ENCODE measurements at regions not wholly inside any gene's neighbourhood (a gene's known extent, or its start where the extent isn't known, plus 50 kb on each side); places are given as distances from the start of the nearest gene placed in this dataset.

- no peaks in the 10 kb centered on the region for H3K9me3 ChIP-seq
- ChIA-PET CTCF (no interaction called here), POLR2A (no interaction called here)
- no peak overlapping the region for H3K4me3 ChIP-seq
- H3K4me1 ChIP-seq, result no peaks in the 10 kb centered on the region
- FAIRE-seq (no peak), ATAC-seq (no peak), DNase-seq (ENCODE audit: low read depth in 1 of 2, low spot score in 1 of 2) (no peak)
- no peak overlapping the region for H3K4me2 ChIP-seq
- TF ChIP-seq ESRRA (IDR thresholded peaks at IDR 0.05; ENCODE audit: borderline replicate concordance, low read length) (no peak), JUNB (IDR thresholded peaks at IDR 0.05) (no peak), EP300 (IDR thresholded peaks at IDR 0.05) (no peak), REST (IDR thresholded peaks at IDR 0.05) (no peak), RFX5 (IDR thresholded peaks at IDR 0.05) (no peak), HOXB13 (CRISPR knock-in tag; IDR thresholded peaks at IDR 0.05; ENCODE audit: low read depth) (no peak), SREBF2 (IDR thresholded peaks at IDR 0.05) (no peak), E2F6 (IDR thresholded peaks at IDR 0.05; ENCODE audit: borderline replicate concordance, low read depth) (no peak), PBX3 (IDR thresholded peaks at IDR 0.05) (no peak), TFCP2L1 (CRISPR knock-in tag; IDR thresholded peaks at IDR 0.05) (no peak), BCL3 (IDR thresholded peaks at IDR 0.05) (no peak), MAFK (IDR thresholded peaks at IDR 0.05; ENCODE audit: partially characterized antibody) (no peak), CBX2 (IDR thresholded peaks at IDR 0.05; ENCODE audit: borderline replicate concordance, low read depth) (no peak), HOXB5 (CRISPR knock-in tag; IDR thresholded peaks at IDR 0.05) (no peak), RAD21 (conservative IDR thresholded peaks at IDR 0.05 in 1 of 2, IDR thresholded peaks at IDR 0.05 in 1 of 2) (no peak)
- no peak overlapping the region for H3K27ac ChIP-seq
- WGBS (ENCODE audit: missing lambda C conversion rate), result 2% methylated on average over 3 of the region's 3 CpGs
Observed at GRCh38 chr3:492586-493316, 296.2 kb downstream of the CHL1 start.

GRCh38 chr3:494190-494589 is 297.6 kb downstream of the CHL1 start:
- H3K4me1 ChIP-seq, result no peaks in the 10 kb centered on the region
- 33% methylated on average over 4 of the region's 4 CpGs for WGBS (ENCODE audit: missing lambda C conversion rate)
- DNase-seq (ENCODE audit: low read depth in 1 of 2, low spot score in 1 of 2) (no peak), ATAC-seq (no peak), FAIRE-seq (no peak)
- no peaks in the 10 kb centered on the region for H3K9me3 ChIP-seq
- ChIA-PET CTCF (no interaction called here), POLR2A (no interaction called here)
- no peak for TF ChIP-seq REST (IDR thresholded peaks at IDR 0.05)
- no peak for TF ChIP-seq BCL3 (IDR thresholded peaks at IDR 0.05)
- no peak for TF ChIP-seq ZSCAN20 (CRISPR knock-in tag; IDR thresholded peaks at IDR 0.05)
- no peak for TF ChIP-seq HOXB5 (CRISPR knock-in tag; IDR thresholded peaks at IDR 0.05)
- no peak for TF ChIP-seq GATA3 (IDR thresholded peaks at IDR 0.05; ENCODE audit: borderline replicate concordance)
- no peak for TF ChIP-seq ZFP36 (IDR thresholded peaks at IDR 0.05; ENCODE audit: borderline replicate concordance, partially characterized antibody)
- TF ChIP-seq RAD21 (conservative IDR thresholded peaks at IDR 0.05 in 1 of 2, IDR thresholded peaks at IDR 0.05 in 1 of 2), result no peak
- TF ChIP-seq HES2 (IDR thresholded peaks at IDR 0.05), result no peak
- TF ChIP-seq USF2 (IDR thresholded peaks at IDR 0.05), result no peak
- TF ChIP-seq HDAC2 (IDR thresholded peaks at IDR 0.05), result no peak
- no peak overlapping the region for H3K4me2 ChIP-seq
- no peak overlapping the region for H3K4me3 ChIP-seq
- H3K27ac ChIP-seq, result no peak overlapping the region
